Right kidney (tissue), 1 donor: ENCODE measurements at regions not wholly inside any gene's neighbourhood (a gene's known extent, or its start where the extent isn't known, plus 50 kb on each side); places are given as distances from the start of the nearest gene placed in this dataset.
A peak's percentile ranks its signal among the peaks of the same experiment; 100 is the strongest.

ENCODE experiments used
- DNase-seq: peaks from one replicate; pipeline ENCODE4 v3.0.0-alpha.2; 2016

GRCh38 chr3:66165660-66166059, 55.1 kb upstream of the SLC25A26 start:
- no peak for DNase-seq

- no peak for DNase-seq
Measured at GRCh38 chr3:66164155-66164554, 56.6 kb upstream of the SLC25A26 start.

GRCh38 chr3:66163222-66163621, 57.6 kb upstream of the SLC25A26 start:
- no peak for DNase-seq

GRCh38 chr3:66162766-66163165, 58.0 kb upstream of the SLC25A26 start:
- no peak for DNase-seq

- DNase-seq = no peak
Measured at GRCh38 chr3:66158933-66159683, 61.7 kb upstream of the SLC25A26 start.

GRCh38 chr3:66154444-66154861, 66.3 kb upstream of the SLC25A26 start:
- no peak for DNase-seq

GRCh38 chr3:66153481-66154443, 67.0 kb upstream of the SLC25A26 start:
- DNase-seq = peak; percentile 53

GRCh38 chr3:66152336-66152735, 68.5 kb upstream of the SLC25A26 start:
- DNase-seq = no peak

GRCh38 chr3:66150977-66151376, 69.8 kb upstream of the SLC25A26 start:
- DNase-seq = no peak

GRCh38 chr3:66149269-66149668, 71.5 kb upstream of the SLC25A26 start:
- DNase-seq = no peak

- no peak for DNase-seq
Measured at GRCh38 chr3:66145408-66145733, 75.4 kb upstream of the SLC25A26 start.

GRCh38 chr3:66144568-66145407, 76.0 kb upstream of the SLC25A26 start:
- no peak for DNase-seq

GRCh38 chr3:66142079-66142478, 78.7 kb upstream of the SLC25A26 start:
- DNase-seq = no peak

GRCh38 chr3:66140743-66141372, 79.9 kb upstream of the SLC25A26 start:
- no peak for DNase-seq

- no peak for DNase-seq
Measured at GRCh38 chr3:66140106-66140505, 80.7 kb upstream of the SLC25A26 start.

- no peak for DNase-seq
Measured at GRCh38 chr3:66139415-66139814, 81.4 kb upstream of the SLC25A26 start.

GRCh38 chr3:66138336-66139313, 82.2 kb upstream of the SLC25A26 start:
- DNase-seq = no peak

GRCh38 chr3:66136597-66136996, 84.2 kb upstream of the SLC25A26 start:
- no peak for DNase-seq

GRCh38 chr3:66133853-66134445, 86.9 kb upstream of the SLC25A26 start:
- DNase-seq = no peak

GRCh38 chr3:66133050-66133757, 87.6 kb upstream of the SLC25A26 start:
- no peak for DNase-seq
